ENCODE measurements at regions not wholly inside any gene's neighbourhood (a gene's known extent, or its start where the extent isn't known, plus 50 kb on each side); places are given as distances from the start of the nearest gene placed in this dataset.

- Histone ChIP-seq H2BK120ac (ENCODE audit: low read depth, low read length) (no peak overlapping the region), H3K14ac (replicated peaks; ENCODE audit: low read depth, low read length) (no peak overlapping the region), H4K20me1 (ENCODE audit: insufficient read depth, low read length) (no peaks in the 10 kb centered on the region), H4K8ac (ENCODE audit: low read depth in 2 of 2, low read length in 2 of 2) (no peak overlapping the region), H3K4ac (ENCODE audit: low read depth, low read length) (no peak overlapping the region), H3K27me3 (ENCODE audit: control insufficient read depth, insufficient read depth, low read length) (no peaks in the 10 kb centered on the region), H2BK15ac (ENCODE audit: low read depth, low read length) (no peak overlapping the region), H3K4me3 (ENCODE audit: insufficient read depth, low read depth, low read length) (no peak overlapping the region), H4K5ac (ENCODE audit: low read depth, low read length) (no peak overlapping the region), H3K56ac (ENCODE audit: extremely low read depth, insufficient read depth, low read length) (no peak overlapping the region), H3K9me1 (ENCODE audit: insufficient read depth, low read length) (no peaks in the 10 kb centered on the region), H2BK20ac (ENCODE audit: low read depth, low read length) (no peak overlapping the region), H3K4me1 (ENCODE audit: control insufficient read depth, insufficient read depth, low read length) (no peaks in the 10 kb centered on the region), H3K27ac (ENCODE audit: insufficient read depth, low read length) (no peak overlapping the region), H3K9ac (ENCODE audit: low read depth, low read length) (no peak overlapping the region), H3K79me1 (ENCODE audit: low read depth in 1 of 2, low read length in 2 of 2) (no peaks in the 10 kb centered on the region), H3K9me3 (ENCODE audit: control insufficient read depth, insufficient read depth, low read length) (no peaks in the 10 kb centered on the region; the same call in 1 of the 2 replicates), H3K4me2 (ENCODE audit: low read depth, low read length) (no peak overlapping the region), H2BK5ac (ENCODE audit: low read depth, low read length, poor library complexity, severe bottlenecking) (no peak overlapping the region), H2AK9ac (replicated peaks; ENCODE audit: low read depth, low read length, poor library complexity) (no peak overlapping the region), H4K91ac (ENCODE audit: insufficient read depth, low read depth, low read length) (no peak overlapping the region), H3K36me3 (ENCODE audit: control insufficient read depth, insufficient read depth, low read length) (no peaks in the 10 kb centered on the region), H3K23ac (ENCODE audit: low read depth, low read length) (no peak overlapping the region), H2AK5ac (ENCODE audit: low read depth, low read length) (no peak overlapping the region), H2AFZ (replicated peaks; ENCODE audit: low read length, poor library complexity) (no peak overlapping the region), H3K18ac (ENCODE audit: low read depth, low read length) (no peak overlapping the region)
- no CpG with 5 or more reads among the region's 1 CpG for WGBS, 2 experiments (ENCODE audit: extremely low coverage in 2 of 2, insufficient read length in 1 of 2)
- in situ Hi-C loops (cut with MboI; ENCODE audit: low sequenced_read_pairs): no loop called here
- no peak for TF ChIP-seq RCOR1 (IDR thresholded peaks at IDR 0.05; ENCODE audit: insufficient replicate concordance, low read length)
- TF ChIP-seq MXI1 (IDR thresholded peaks at IDR 0.05; ENCODE audit: borderline replicate concordance, low read depth, low read length): no peak
- TF ChIP-seq POLR2A (IDR thresholded peaks at IDR 0.05; ENCODE audit: low read depth, low read length): no peak
- no peak for TF ChIP-seq BHLHE40 (IDR thresholded peaks at IDR 0.05; ENCODE audit: low read depth, low read length)
- TF ChIP-seq, protein P1, sequence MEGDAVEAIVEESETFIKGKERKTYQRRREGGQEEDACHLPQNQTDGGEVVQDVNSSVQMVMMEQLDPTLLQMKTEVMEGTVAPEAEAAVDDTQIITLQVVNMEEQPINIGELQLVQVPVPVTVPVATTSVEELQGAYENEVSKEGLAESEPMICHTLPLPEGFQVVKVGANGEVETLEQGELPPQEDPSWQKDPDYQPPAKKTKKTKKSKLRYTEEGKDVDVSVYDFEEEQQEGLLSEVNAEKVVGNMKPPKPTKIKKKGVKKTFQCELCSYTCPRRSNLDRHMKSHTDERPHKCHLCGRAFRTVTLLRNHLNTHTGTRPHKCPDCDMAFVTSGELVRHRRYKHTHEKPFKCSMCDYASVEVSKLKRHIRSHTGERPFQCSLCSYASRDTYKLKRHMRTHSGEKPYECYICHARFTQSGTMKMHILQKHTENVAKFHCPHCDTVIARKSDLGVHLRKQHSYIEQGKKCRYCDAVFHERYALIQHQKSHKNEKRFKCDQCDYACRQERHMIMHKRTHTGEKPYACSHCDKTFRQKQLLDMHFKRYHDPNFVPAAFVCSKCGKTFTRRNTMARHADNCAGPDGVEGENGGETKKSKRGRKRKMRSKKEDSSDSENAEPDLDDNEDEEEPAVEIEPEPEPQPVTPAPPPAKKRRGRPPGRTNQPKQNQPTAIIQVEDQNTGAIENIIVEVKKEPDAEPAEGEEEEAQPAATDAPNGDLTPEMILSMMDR (conservative IDR thresholded peaks at IDR 0.05; ENCODE audit: low read depth, low read length): no peak
- no peak for TF ChIP-seq FOS (IDR thresholded peaks at IDR 0.05; ENCODE audit: low read depth, low read length)
- TF ChIP-seq SMC3 (IDR thresholded peaks at IDR 0.05; ENCODE audit: low read depth, low read length): no peak
- TF ChIP-seq CEBPB (IDR thresholded peaks at IDR 0.05; ENCODE audit: low read depth, low read length): no peak
- no peak for TF ChIP-seq CHD1 (IDR thresholded peaks at IDR 0.05; ENCODE audit: low read depth, low read length)
- no peak for TF ChIP-seq MAZ (IDR thresholded peaks at IDR 0.05; ENCODE audit: borderline replicate concordance, low read depth, low read length)
- no peak for TF ChIP-seq RAD21 (IDR thresholded peaks at IDR 0.05; ENCODE audit: low read length)
- TF ChIP-seq, protein P2, sequence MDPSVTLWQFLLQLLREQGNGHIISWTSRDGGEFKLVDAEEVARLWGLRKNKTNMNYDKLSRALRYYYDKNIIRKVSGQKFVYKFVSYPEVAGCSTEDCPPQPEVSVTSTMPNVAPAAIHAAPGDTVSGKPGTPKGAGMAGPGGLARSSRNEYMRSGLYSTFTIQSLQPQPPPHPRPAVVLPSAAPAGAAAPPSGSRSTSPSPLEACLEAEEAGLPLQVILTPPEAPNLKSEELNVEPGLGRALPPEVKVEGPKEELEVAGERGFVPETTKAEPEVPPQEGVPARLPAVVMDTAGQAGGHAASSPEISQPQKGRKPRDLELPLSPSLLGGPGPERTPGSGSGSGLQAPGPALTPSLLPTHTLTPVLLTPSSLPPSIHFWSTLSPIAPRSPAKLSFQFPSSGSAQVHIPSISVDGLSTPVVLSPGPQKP (IDR thresholded peaks at IDR 0.05; ENCODE audit: borderline replicate concordance, low read depth, low read length): no peak
- TF ChIP-seq USF2 (IDR thresholded peaks at IDR 0.05; ENCODE audit: low read depth, low read length): no peak
- no peak for TF ChIP-seq MAFK (IDR thresholded peaks at IDR 0.05; ENCODE audit: low read depth, low read length)
- no peak for TF ChIP-seq NFE2L2 (IDR thresholded peaks at IDR 0.05; ENCODE audit: low read depth, low read length)
- no peak for TF ChIP-seq RFX5 (IDR thresholded peaks at IDR 0.05; ENCODE audit: low read depth, low read length)
- CTCF ChIA-PET: no interaction called here
- POLR2A ChIA-PET (ENCODE audit: unreplicated experiment): no interaction called here
- intact Hi-C loops (cut with micrococcal nuclease): no loop called here
- ATAC-seq (ENCODE audit: low read depth): no peak
- dilution Hi-C loops (cut with HindIII; ENCODE audit: low sequenced_read_pairs, unreplicated experiment): no loop called here
- DNase-seq: no peak
- no TSS peak for BruUV-seq (replicated peaks)
These were observed 451.1 kb downstream of the PPARGC1A start for GRCh38 chr4:23438764-23439163.
